ENCODE measurements at regions not wholly inside any gene's neighbourhood (a gene's known extent, or its start where the extent isn't known, plus 50 kb on each side); places are given as distances from the start of the nearest gene placed in this dataset.

- no peak for DNase-seq
Observed at GRCh38 chr20:60857708-60858107, 394.4 kb upstream of the CDH4 start.

GRCh38 chr20:60862601-60863000 lies 389.5 kb upstream of the CDH4 start:
- H3K9me2 ChIP-seq (replicated peaks; ENCODE audit: insufficient read depth, low read length): no peaks in the 10 kb centered on the region
- no peaks in the 10 kb centered on the region for H3F3A ChIP-seq (ENCODE audit: insufficient read depth, low read length)
- no peaks in the 10 kb centered on the region for H4K20me1 ChIP-seq (ENCODE audit: insufficient read depth, low read length)
- no peak overlapping the region for H3K4me3 ChIP-seq (ENCODE audit: low read length)
- H3K9ac ChIP-seq (ENCODE audit: low read length): no peak overlapping the region
- H3K9me3 ChIP-seq (replicated peaks; ENCODE audit: insufficient read depth, low read length): no peaks in the 10 kb centered on the region
- H3K4me1 ChIP-seq (ENCODE audit: low read length): no peaks in the 10 kb centered on the region
- H3K79me2 ChIP-seq (ENCODE audit: low read length): no peaks in the 10 kb centered on the region
- no peak for DNase-seq
- no peak overlapping the region for H2AFZ ChIP-seq (ENCODE audit: low read length)
- no peaks in the 10 kb centered on the region for H3K36me3 ChIP-seq (replicated peaks; ENCODE audit: insufficient read depth, low read length)
- no peak for TF ChIP-seq CTCF (IDR thresholded peaks at IDR 0.05; ENCODE audit: low read length)
- TF ChIP-seq EZH2phosphoT487 (IDR thresholded peaks at IDR 0.05; ENCODE audit: low read length): no peak
- no peak for TF ChIP-seq EZH2 (optimal IDR thresholded peaks at IDR 0.05; ENCODE audit: low read depth, low read length)
- no peaks in the 10 kb centered on the region for H3K27me3 ChIP-seq (replicated peaks; ENCODE audit: insufficient read depth, low read length)
- H3K27ac ChIP-seq (ENCODE audit: low read length): no peak overlapping the region
- H3K4me2 ChIP-seq (ENCODE audit: low read depth, low read length): no peak overlapping the region

More at GRCh38 chr20:60857708-60858107, 394.4 kb upstream of the CDH4 start:
- Histone ChIP-seq H3K4me2 (ENCODE audit: low read depth, low read length) (no peak overlapping the region), H3K4me3 (ENCODE audit: low read length) (no peak overlapping the region), H3K27me3 (replicated peaks; ENCODE audit: insufficient read depth, low read length) (no peaks in the 10 kb centered on the region), H3K79me2 (ENCODE audit: low read length) (no peaks in the 10 kb centered on the region), H4K20me1 (ENCODE audit: insufficient read depth, low read length) (no peaks in the 10 kb centered on the region), H3K4me1 (ENCODE audit: low read length) (no peaks in the 10 kb centered on the region), H3K27ac (ENCODE audit: low read length) (no peak overlapping the region), H2AFZ (ENCODE audit: low read length) (no peak overlapping the region), H3K36me3 (replicated peaks; ENCODE audit: insufficient read depth, low read length) (no peaks in the 10 kb centered on the region), H3K9me3 (replicated peaks; ENCODE audit: insufficient read depth, low read length) (no peaks in the 10 kb centered on the region), H3K9me2 (replicated peaks; ENCODE audit: insufficient read depth, low read length) (no peaks in the 10 kb centered on the region), H3F3A (ENCODE audit: insufficient read depth, low read length) (no peaks in the 10 kb centered on the region), H3K9ac (ENCODE audit: low read length) (no peak overlapping the region)
- no peak for TF ChIP-seq EZH2 (optimal IDR thresholded peaks at IDR 0.05; ENCODE audit: low read depth, low read length)
- TF ChIP-seq EZH2phosphoT487 (IDR thresholded peaks at IDR 0.05; ENCODE audit: low read length): no peak

GRCh38 chr20:60863548-60863947 lies 388.5 kb upstream of the CDH4 start:
- Histone ChIP-seq H3K9ac (ENCODE audit: low read length) (no peak overlapping the region), H3K4me3 (ENCODE audit: low read length) (no peak overlapping the region), H2AFZ (ENCODE audit: low read length) (no peak overlapping the region), H3K9me3 (replicated peaks; ENCODE audit: insufficient read depth, low read length) (no peaks in the 10 kb centered on the region), H3K27ac (ENCODE audit: low read length) (no peak overlapping the region), H3K36me3 (replicated peaks; ENCODE audit: insufficient read depth, low read length) (no peaks in the 10 kb centered on the region), H4K20me1 (ENCODE audit: insufficient read depth, low read length) (no peaks in the 10 kb centered on the region), H3K4me1 (ENCODE audit: low read length) (no peaks in the 10 kb centered on the region), H3K9me2 (replicated peaks; ENCODE audit: insufficient read depth, low read length) (no peaks in the 10 kb centered on the region), H3K4me2 (ENCODE audit: low read depth, low read length) (no peak overlapping the region), H3K79me2 (ENCODE audit: low read length) (no peaks in the 10 kb centered on the region), H3K27me3 (replicated peaks; ENCODE audit: insufficient read depth, low read length) (0 out of 2 replicates have a peak, but pooled peaks cover 7% of the 10 kb centered on the region), H3F3A (ENCODE audit: insufficient read depth, low read length) (no peaks in the 10 kb centered on the region)
- no peak for TF ChIP-seq EZH2 (optimal IDR thresholded peaks at IDR 0.05; ENCODE audit: low read depth, low read length)
- TF ChIP-seq EZH2phosphoT487 (IDR thresholded peaks at IDR 0.05; ENCODE audit: low read length): no peak
- no peak for TF ChIP-seq CTCF (IDR thresholded peaks at IDR 0.05; ENCODE audit: low read length)
- no peak for DNase-seq

- Histone ChIP-seq H3K79me2 (ENCODE audit: low read length) (no peaks in the 10 kb centered on the region), H4K20me1 (ENCODE audit: insufficient read depth, low read length) (no peaks in the 10 kb centered on the region)
- DNase-seq: no peak
Observed at GRCh38 chr20:60867589-60867988, 384.5 kb upstream of the CDH4 start.

More at GRCh38 chr20:60867589-60867988, 384.5 kb upstream of the CDH4 start:
- H2AFZ ChIP-seq (ENCODE audit: low read length): no peak overlapping the region
- H3K36me3 ChIP-seq (replicated peaks; ENCODE audit: insufficient read depth, low read length): no peaks in the 10 kb centered on the region
- H3K9ac ChIP-seq (ENCODE audit: low read length): no peak overlapping the region
- no peaks in the 10 kb centered on the region for H3K9me3 ChIP-seq (replicated peaks; ENCODE audit: insufficient read depth, low read length)
- no peak for TF ChIP-seq EZH2 (optimal IDR thresholded peaks at IDR 0.05; ENCODE audit: low read depth, low read length)
- TF ChIP-seq CTCF (IDR thresholded peaks at IDR 0.05; ENCODE audit: low read length): no peak
- TF ChIP-seq EZH2phosphoT487 (IDR thresholded peaks at IDR 0.05; ENCODE audit: low read length): no peak
- no peaks in the 10 kb centered on the region for H3F3A ChIP-seq (ENCODE audit: insufficient read depth, low read length)
- H3K4me1 ChIP-seq (ENCODE audit: low read length): peaks cover 6% of the 10 kb centered on the region; the same call in 1 of the 2 replicates
- H3K4me3 ChIP-seq (ENCODE audit: low read length): no peak overlapping the region
- no peak overlapping the region for H3K4me2 ChIP-seq (ENCODE audit: low read depth, low read length)
- no peaks in the 10 kb centered on the region for H3K9me2 ChIP-seq (replicated peaks; ENCODE audit: insufficient read depth, low read length)
- no peak overlapping the region for H3K27ac ChIP-seq (ENCODE audit: low read length)
- 0 out of 2 replicates have a peak, but pooled peaks cover 7% of the 10 kb centered on the region for H3K27me3 ChIP-seq (replicated peaks; ENCODE audit: insufficient read depth, low read length)
